Stimulated activated CD4-positive, alpha-beta T cell treated with anti-CD3 and anti-CD28 coated beads, Interleukin-1b, Interleukin-23, amount 100 ng/mL, for 1 hour (primary cell): ENCODE measurements at regions not wholly inside any gene's neighbourhood (a gene's known extent, or its start where the extent isn't known, plus 50 kb on each side); places are given as distances from the start of the nearest gene placed in this dataset.

Experiments used
- DNase-seq, 2 donors: peaks; one replicate each; pipeline ENCODE4 v3.0.0-alpha.2; 2020; ENCODE audit warnings: low read depth in 2 of 2

DNA sequence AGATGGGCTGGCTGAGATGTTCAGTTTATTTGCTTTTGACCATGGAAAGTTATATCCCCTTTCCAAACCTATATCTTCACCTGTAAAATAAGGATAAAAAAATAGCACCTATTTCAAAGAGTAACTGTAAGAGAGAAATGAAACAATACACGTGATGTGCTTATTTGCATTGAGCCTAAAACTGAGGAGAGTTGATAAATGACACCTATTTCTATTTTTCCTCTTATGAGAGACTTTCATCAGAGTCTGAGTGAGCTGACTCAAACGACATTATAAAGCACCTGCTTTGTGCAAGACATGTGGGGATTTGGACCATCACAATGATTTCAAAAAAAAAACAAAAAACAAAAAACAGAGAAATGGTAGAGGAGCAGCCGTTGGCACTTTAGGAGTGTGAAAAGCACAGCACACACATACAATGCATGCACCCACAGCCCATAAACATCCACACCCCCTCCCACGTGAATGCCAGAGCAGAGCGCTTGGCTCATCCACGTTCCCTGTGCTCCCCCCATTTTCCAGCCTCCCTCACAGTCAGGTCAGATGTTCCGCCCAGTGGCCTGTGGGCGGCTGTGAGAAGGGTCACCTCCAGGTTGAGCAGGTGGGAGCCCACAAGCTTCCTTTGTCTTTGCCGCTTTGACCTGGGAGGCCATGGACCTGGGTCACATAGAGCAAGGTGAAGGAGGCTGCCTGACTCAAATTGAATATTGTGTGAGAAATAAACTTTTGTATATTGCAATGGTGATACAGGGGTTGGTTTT is 253.2 kb upstream of the ZNF32 start:
- DNase-seq, result no peak

DNA sequence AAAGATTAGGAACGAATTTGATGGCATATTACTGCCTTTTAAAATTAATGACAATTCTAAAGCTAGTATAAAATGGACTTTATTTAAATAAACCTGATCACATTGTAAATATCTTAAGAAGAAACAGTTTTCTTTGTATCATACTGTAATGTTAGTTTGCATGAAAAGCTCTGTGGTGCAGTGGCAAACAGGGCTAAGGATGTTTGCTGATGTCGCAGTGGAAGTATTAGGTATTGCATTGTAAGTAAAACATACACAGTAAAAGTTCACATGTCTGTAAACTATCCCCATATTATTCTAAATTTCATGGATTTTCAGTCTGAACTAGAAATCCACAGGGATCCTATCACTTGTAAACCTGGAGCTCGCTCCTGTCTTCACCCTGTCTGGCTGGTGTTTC is 252.6 kb upstream of the ZNF32 start:
- no peak for DNase-seq

- no peak for DNase-seq
Observed at GRCh38 chr10:43900571-43900970, 251.9 kb upstream of the ZNF32 start.

- no peak for DNase-seq
Observed at GRCh38 chr10:43899224-43899959, 250.7 kb upstream of the ZNF32 start.

DNA sequence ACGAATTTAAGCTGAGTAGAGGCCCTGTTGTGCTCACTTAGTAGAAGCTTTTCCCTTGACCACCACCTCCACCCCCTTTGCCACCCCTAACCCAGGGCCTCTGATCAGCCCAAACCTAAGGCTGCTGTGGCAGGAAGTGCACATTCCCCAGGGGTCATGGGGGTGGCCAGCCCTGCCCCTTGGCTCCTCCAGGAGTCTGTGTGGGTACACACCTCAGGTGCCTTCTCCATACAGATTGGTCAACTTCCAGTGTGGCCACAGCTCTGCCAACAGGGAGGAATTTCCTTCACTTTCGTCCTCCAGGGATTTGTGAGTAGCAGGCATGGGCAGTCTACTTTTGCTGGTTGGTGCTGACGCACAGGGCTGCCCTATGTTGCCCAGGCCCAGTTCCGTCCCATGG is 249.9 kb upstream of the ZNF32 start:
- no peak for DNase-seq

- no peak for DNase-seq
Observed at GRCh38 chr10:43897765-43898419, 249.2 kb upstream of the ZNF32 start.

GRCh38 chr10:43892062-43892770 is 243.5 kb upstream of the ZNF32 start:
- no peak for DNase-seq

DNA sequence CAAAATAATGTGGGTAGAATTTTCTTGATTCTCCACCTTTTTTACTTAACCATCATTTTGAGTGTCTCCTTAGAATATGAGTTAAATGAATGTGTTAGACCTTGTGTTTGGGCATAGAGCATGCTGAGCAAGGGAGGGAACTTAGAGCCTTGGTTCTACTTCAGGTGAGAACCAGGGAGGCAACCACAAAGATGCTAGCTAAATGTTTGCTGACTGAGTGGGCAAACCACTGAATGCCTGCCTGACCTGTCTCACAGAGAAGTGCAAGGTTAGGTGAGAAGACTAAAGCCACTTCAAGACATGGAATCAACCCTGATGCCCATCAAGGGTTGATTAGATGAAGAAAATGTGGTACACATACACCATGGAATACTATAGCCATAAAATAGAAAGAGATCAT is 242.6 kb upstream of the ZNF32 start:
- DNase-seq, result no peak

GRCh38 chr10:43890124-43890523 is 241.4 kb upstream of the ZNF32 start:
- DNase-seq, result no peak

DNA sequence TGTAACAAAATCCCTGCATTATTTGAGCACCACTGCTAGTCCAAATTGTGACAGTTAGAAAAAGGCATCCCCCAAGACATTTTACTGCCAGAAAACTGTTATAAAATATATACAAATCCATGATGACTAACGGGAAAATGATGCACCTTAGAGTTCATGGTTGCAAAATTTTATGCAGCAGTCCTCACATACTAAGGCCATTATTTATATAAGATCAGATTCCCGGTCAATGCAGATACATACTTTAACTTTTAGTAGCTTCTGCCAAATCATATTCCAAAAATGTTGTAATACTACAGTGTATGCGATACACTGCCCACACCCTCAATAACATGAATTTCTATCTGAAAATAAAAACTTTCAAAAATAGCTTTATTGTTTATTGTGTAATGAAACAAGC is 239.9 kb upstream of the ZNF32 start:
- no peak for DNase-seq

GRCh38 chr10:43885842-43886241 is 237.2 kb upstream of the ZNF32 start:
- no peak for DNase-seq

GRCh38 chr10:43885252-43885651 is 236.6 kb upstream of the ZNF32 start:
- no peak for DNase-seq

GRCh38 chr10:43884501-43885105 is 235.9 kb upstream of the ZNF32 start:
- DNase-seq, result no peak

GRCh38 chr10:43882711-43883110 is 234.0 kb upstream of the ZNF32 start:
- DNase-seq, result no peak

DNA sequence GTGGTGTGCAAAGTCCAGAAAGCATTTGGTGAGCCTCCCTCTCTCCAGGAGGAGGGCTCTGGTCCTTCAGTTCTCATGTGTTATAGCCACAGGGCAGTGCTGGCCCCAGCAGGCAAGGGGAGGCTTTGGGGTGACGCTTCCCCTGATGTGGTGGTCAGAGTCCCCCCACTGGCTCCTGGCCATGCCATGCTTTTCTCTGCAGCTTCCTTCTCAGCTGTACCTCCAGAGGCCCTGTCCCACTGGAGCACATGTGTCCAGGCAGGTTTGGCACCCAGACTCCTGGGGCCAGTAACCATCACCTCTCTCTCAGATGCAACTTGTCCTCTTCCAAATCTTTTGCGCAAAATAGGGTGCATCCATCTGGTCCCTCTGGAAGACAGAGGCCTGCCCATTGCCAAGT is 233.0 kb upstream of the ZNF32 start:
- no peak for DNase-seq

- DNase-seq, result no peak
Observed at GRCh38 chr10:43880160-43880559, 231.5 kb upstream of the ZNF32 start.

DNA sequence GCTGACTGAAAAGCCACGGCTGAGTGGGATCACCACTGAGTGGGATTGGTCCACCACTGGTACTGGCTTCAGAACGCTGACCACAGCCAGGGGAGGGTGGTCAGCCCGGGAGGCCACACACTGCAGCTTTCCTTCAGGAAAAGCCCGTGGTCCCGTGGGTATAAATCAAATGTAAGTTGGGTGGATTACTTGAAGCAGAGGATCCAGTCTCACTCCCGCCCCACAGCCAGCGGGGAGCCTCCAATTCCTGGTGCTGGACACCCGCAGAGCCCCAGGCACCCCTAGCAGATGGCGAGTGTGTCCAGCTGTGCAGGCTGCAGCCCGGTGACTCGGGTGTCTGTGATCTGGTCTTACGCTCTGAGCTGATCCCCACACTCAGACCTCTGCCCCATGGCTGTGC is 231.1 kb upstream of the ZNF32 start:
- DNase-seq, result no peak

- DNase-seq, result no peak
Observed at GRCh38 chr10:43879162-43879561, 230.5 kb upstream of the ZNF32 start.

DNA sequence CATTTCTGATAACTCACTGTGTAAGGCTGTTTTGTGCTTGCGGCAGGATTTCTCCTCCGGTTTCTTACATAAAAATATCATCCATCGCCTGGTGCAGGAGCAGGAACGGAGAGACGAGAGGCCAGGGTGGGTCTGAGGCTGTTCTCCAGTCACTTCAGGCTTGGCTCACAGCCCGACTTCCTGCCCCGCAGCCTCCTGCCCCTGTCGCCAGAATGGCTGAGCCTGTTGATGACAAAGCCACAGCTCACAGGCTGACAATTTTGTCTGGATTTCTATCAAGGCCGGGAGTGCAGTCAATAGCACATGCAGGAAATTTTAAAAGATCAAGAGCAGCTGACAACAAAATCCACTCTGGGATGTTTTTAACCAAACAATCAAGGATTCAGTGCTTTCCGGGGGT is 229.7 kb upstream of the ZNF32 start:
- DNase-seq, result no peak

DNA sequence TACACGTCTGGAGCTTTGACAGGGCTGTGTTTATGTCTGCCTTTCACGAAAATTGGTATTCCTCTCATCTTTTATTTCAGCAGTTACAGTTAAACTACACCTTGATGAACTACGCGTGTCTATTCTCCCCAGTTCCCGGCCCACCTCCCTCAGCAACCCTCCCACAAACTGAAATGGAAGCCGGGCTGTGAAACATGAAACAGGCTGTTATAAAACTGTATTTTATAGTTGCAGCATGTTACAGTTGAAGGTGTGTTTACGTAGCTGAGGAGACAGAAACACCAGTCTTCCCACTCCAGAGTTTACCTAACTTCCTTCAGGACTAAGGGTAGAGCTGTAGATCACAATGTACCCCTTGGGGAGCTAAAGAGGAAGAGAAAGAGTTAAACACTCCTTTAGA is 228.3 kb upstream of the ZNF32 start:
- DNase-seq, result no peak

GRCh38 chr10:43874984-43875383 is 226.3 kb upstream of the ZNF32 start:
- no peak for DNase-seq

DNA sequence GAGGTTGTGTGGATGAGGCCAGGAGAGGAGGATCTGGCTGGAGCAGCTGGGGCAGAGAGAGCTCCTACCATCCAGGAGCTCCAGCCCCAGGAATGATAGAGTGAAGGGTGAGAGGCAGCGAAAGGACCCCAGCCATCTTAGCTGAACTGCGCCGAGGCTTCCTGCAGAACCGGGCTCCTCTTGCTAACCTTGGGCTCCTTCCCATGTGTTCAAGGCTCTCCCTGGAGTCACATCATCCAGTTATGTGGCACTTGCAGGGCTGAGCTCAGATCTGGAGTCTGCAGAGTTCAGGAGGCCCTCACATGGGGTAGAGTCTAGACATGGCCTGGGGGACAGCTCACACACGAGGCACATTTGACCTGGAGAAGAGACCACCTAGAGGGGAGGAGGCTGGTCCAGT is 225.0 kb upstream of the ZNF32 start:
- no peak for DNase-seq
